ENCODE measurements at regions not wholly inside any gene's neighbourhood (a gene's known extent, or its start where the extent isn't known, plus 50 kb on each side); places are given as distances from the start of the nearest gene placed in this dataset.

GRCh38 chr9:115327436-115328122 lies 209.6 kb upstream of the TNC start:
- Histone ChIP-seq H3K4me1 (ENCODE audit: control insufficient read depth in 4 of 4, insufficient read depth in 4 of 4, low read length in 3 of 4) (no peaks in the 10 kb centered on the region), H3K9me3 (ENCODE audit: control insufficient read depth in 4 of 4, low read length in 3 of 4) (peaks cover 0 to 3% (median 0%) of the 10 kb centered on the region in 4 donors), H3K4me3 (ENCODE audit: low read depth in 1 of 3, low read length in 3 of 3) (no peak overlapping the region), H3K27me3 (ENCODE audit: control insufficient read depth in 4 of 4, insufficient read depth in 4 of 4, low read length in 3 of 4) (no peaks in the 10 kb centered on the region), H3K27ac (ENCODE audit: low read depth in 1 of 2, low read length in 2 of 2) (no peak overlapping the region), H3K36me3 (ENCODE audit: control insufficient read depth in 4 of 4, insufficient read depth in 3 of 4, low read depth in 1 of 4, low read length in 3 of 4) (no peaks in the 10 kb centered on the region), H3K9ac (ENCODE audit: low read depth in 1 of 2, low read length in 2 of 2) (no peak overlapping the region)
- 96% methylated on average over 2 of the region's 2 CpGs for WGBS
- TF ChIP-seq SP1 (IDR thresholded peaks at IDR 0.05) (no peak), JUND (IDR thresholded peaks at IDR 0.05) (no peak)
- no peak for DNase-seq (ENCODE audit: low spot score)

GRCh38 chr9:115328228-115328627 lies 210.3 kb upstream of the TNC start:
- no peak overlapping the region for H3K4me3 ChIP-seq (ENCODE audit: low read depth in 1 of 3, low read length in 3 of 3)
- H3K9me3 ChIP-seq (ENCODE audit: control insufficient read depth in 4 of 4, low read length in 3 of 4), result no peaks in the 10 kb centered on the region
- H3K27ac ChIP-seq (ENCODE audit: low read depth in 1 of 2, low read length in 2 of 2), result no peak overlapping the region
- 50% methylated on average over 2 of the region's 2 CpGs for WGBS
- no peaks in the 10 kb centered on the region for H3K36me3 ChIP-seq (ENCODE audit: control insufficient read depth in 4 of 4, insufficient read depth in 3 of 4, low read depth in 1 of 4, low read length in 3 of 4)
- TF ChIP-seq JUND (IDR thresholded peaks at IDR 0.05), result no peak
- TF ChIP-seq RXRA (IDR thresholded peaks at IDR 0.05), result no peak
- TF ChIP-seq MAX (IDR thresholded peaks at IDR 0.05), result no peak
- no peak for DNase-seq (ENCODE audit: low spot score)
- H3K9ac ChIP-seq (ENCODE audit: low read depth in 1 of 2, low read length in 2 of 2), result no peak overlapping the region
- H3K4me1 ChIP-seq (ENCODE audit: control insufficient read depth in 4 of 4, insufficient read depth in 4 of 4, low read length in 3 of 4), result no peaks in the 10 kb centered on the region
- H3K27me3 ChIP-seq (ENCODE audit: control insufficient read depth in 4 of 4, insufficient read depth in 4 of 4, low read length in 3 of 4), result no peaks in the 10 kb centered on the region

DNA sequence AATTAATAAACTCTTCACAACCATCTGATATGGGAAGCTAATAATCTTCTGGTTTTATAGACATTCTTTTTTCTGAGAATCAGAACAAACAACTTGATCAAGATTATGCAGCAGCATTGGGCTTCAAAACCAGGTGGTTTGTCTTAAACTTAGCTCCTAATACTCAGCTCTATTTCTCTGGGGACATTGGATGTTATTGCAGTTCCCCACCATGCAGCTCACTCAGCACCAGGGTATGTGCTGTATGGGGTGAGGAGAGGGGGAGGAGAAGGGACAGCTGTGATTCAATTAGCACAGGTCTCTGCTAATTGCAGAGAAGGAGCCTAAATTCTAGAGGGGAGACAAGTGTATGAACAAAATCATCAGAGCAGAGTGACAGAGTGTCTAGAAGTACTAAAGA lies 210.7 kb upstream of the TNC start:
- H3K27ac ChIP-seq (ENCODE audit: low read depth in 1 of 2, low read length in 2 of 2), result no peak overlapping the region

GRCh38 chr9:115333277-115334070 lies 215.5 kb upstream of the TNC start:
- Histone ChIP-seq H3K27ac (ENCODE audit: low read depth in 1 of 2, low read length in 2 of 2) (no peak overlapping the region), H3K9me3 (ENCODE audit: control insufficient read depth in 4 of 4, low read length in 3 of 4) (peaks cover 0 to 1% (median under 1%) of the 10 kb centered on the region in 4 donors), H3K36me3 (ENCODE audit: control insufficient read depth in 4 of 4, insufficient read depth in 3 of 4, low read depth in 1 of 4, low read length in 3 of 4) (no peaks in the 10 kb centered on the region), H3K4me1 (ENCODE audit: control insufficient read depth in 4 of 4, insufficient read depth in 4 of 4, low read length in 3 of 4) (no peaks in the 10 kb centered on the region), H3K27me3 (ENCODE audit: control insufficient read depth in 4 of 4, insufficient read depth in 4 of 4, low read length in 3 of 4) (no peaks in the 10 kb centered on the region), H3K9ac (ENCODE audit: low read depth in 1 of 2, low read length in 2 of 2) (no peak overlapping the region), H3K4me3 (ENCODE audit: low read depth in 1 of 3, low read length in 3 of 3) (no peak overlapping the region)
- WGBS, result 76% methylated on average over 8 of the region's 8 CpGs
- no peak for DNase-seq (ENCODE audit: low spot score)
- no peak for TF ChIP-seq MAX (IDR thresholded peaks at IDR 0.05)
- no peak for TF ChIP-seq JUND (IDR thresholded peaks at IDR 0.05)
- TF ChIP-seq HNF4A (conservative IDR thresholded peaks at IDR 0.05), result no peak
- TF ChIP-seq SP1 (IDR thresholded peaks at IDR 0.05), result no peak
- no peak for TF ChIP-seq FOXA1 (IDR thresholded peaks at IDR 0.05)
- TF ChIP-seq REST (IDR thresholded peaks at IDR 0.05), result no peak
- no peak for TF ChIP-seq RAD21 (IDR thresholded peaks at IDR 0.05)
- no peak for TF ChIP-seq FOXA2 (IDR thresholded peaks at IDR 0.05)

More for the DNA sequence above, 210.7 kb upstream of the TNC start:
- no peaks in the 10 kb centered on the region for H3K9me3 ChIP-seq (ENCODE audit: control insufficient read depth in 4 of 4, low read length in 3 of 4)
- no peaks in the 10 kb centered on the region for H3K36me3 ChIP-seq (ENCODE audit: control insufficient read depth in 4 of 4, insufficient read depth in 3 of 4, low read depth in 1 of 4, low read length in 3 of 4)
- TF ChIP-seq JUND (IDR thresholded peaks at IDR 0.05), result no peak
- no peak for TF ChIP-seq GABPA (IDR thresholded peaks at IDR 0.05 in 1 of 2, conservative IDR thresholded peaks at IDR 0.05 in 1 of 2)
- TF ChIP-seq, protein P1, sequence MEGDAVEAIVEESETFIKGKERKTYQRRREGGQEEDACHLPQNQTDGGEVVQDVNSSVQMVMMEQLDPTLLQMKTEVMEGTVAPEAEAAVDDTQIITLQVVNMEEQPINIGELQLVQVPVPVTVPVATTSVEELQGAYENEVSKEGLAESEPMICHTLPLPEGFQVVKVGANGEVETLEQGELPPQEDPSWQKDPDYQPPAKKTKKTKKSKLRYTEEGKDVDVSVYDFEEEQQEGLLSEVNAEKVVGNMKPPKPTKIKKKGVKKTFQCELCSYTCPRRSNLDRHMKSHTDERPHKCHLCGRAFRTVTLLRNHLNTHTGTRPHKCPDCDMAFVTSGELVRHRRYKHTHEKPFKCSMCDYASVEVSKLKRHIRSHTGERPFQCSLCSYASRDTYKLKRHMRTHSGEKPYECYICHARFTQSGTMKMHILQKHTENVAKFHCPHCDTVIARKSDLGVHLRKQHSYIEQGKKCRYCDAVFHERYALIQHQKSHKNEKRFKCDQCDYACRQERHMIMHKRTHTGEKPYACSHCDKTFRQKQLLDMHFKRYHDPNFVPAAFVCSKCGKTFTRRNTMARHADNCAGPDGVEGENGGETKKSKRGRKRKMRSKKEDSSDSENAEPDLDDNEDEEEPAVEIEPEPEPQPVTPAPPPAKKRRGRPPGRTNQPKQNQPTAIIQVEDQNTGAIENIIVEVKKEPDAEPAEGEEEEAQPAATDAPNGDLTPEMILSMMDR (IDR thresholded peaks at IDR 0.05; ENCODE audit: low read depth, low read length, missing input control), result no peak
- no peak for TF ChIP-seq RAD21 (IDR thresholded peaks at IDR 0.05)
- no peak for TF ChIP-seq EGR1 (IDR thresholded peaks at IDR 0.05; ENCODE audit: low read depth in 2 of 2)
- TF ChIP-seq FOXA2 (IDR thresholded peaks at IDR 0.05), result no peak
- no peaks in the 10 kb centered on the region for H3K4me1 ChIP-seq (ENCODE audit: control insufficient read depth in 4 of 4, insufficient read depth in 4 of 4, low read length in 3 of 4)
- H3K9ac ChIP-seq (ENCODE audit: low read depth in 1 of 2, low read length in 2 of 2), result no peak overlapping the region
- no peak for DNase-seq (ENCODE audit: low spot score)
- H3K27me3 ChIP-seq (ENCODE audit: control insufficient read depth in 4 of 4, insufficient read depth in 4 of 4, low read length in 3 of 4), result no peaks in the 10 kb centered on the region
- H3K4me3 ChIP-seq (ENCODE audit: low read depth in 1 of 3, low read length in 3 of 3), result no peak overlapping the region

Data from liver (tissue), 8 donors.